ENCODE measurements at regions not wholly inside any gene's neighbourhood (a gene's known extent, or its start where the extent isn't known, plus 50 kb on each side); places are given as distances from the start of the nearest gene placed in this dataset.
"Not testable (repeated sequence)": the region's sequence is repeated elsewhere in the genome, so short reads cannot be mapped to it uniquely, and the experiment has no call there.

DNA sequence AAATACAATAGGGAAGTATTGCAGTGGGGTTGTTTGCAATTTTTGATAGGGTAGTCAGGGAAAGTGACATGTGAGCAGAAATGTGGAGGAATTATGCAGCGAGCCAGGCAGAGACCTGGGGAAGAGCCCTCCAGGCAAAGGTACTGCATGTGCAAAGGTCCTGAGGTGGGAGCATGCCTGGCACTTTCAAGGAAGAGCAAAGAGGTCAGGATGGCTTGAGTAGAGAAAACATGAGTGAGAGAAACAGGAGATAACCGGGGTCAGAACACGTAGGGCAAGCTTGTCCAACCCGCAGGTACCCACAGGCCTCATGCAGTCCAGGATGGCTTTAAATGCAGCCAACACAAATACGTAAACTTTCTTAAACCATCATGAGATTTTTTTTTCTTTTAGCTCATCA is 71.0 kb downstream of the COQ2 start:
- no peak for DNase-seq

- no peak for DNase-seq
These were observed 72.4 kb downstream of the COQ2 start for GRCh38 chr4:83212041-83212851.

- no peak for DNase-seq
These were observed 75.2 kb downstream of the COQ2 start for GRCh38 chr4:83209419-83209818.

DNA sequence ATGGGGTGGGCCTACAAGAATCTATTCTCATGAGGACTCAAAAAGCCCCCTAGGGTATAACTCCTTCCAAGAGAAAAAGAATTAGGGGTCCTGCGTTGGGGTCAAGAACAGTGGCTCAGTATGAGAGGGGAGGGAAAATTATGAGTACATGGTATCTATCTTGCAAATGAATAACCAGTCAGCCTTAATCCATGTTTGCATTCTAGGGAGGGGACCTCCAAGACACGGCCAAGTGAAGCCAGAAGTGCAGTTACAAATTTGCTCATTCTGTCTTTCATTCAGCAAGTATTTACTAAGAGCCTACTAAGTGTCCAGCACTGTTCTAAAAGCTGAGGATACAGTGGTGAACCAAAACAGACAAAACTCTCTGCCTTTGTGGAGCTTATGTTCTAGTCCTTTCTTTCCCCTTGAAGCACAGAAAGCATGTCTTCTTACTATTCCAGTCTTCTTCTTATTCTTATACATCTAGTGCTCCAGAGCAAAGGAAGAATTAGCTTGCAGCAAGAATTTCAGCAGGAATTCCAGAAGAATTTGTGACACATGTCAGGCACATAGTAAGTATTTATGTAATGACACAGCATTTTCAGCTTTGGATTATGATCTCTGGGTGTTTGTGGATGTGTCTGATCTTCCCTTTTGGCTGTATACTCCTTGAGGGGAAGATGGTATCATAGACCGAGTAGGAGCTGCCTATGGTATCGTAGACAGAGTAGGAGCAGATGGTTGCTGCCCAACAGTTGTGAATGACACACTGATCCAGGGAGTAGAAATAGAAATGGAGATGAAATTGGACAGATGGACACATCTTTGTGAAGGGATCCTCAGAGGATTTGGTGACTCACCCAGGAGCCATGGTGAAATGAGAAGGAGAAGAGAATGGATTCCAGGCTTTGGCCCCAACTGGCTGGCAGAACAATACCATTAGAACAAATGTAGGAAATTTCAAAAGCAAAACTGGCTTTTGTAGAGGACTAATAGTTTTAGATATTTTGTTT is 75.9 kb downstream of the COQ2 start:
- no peak for DNase-seq

DNA sequence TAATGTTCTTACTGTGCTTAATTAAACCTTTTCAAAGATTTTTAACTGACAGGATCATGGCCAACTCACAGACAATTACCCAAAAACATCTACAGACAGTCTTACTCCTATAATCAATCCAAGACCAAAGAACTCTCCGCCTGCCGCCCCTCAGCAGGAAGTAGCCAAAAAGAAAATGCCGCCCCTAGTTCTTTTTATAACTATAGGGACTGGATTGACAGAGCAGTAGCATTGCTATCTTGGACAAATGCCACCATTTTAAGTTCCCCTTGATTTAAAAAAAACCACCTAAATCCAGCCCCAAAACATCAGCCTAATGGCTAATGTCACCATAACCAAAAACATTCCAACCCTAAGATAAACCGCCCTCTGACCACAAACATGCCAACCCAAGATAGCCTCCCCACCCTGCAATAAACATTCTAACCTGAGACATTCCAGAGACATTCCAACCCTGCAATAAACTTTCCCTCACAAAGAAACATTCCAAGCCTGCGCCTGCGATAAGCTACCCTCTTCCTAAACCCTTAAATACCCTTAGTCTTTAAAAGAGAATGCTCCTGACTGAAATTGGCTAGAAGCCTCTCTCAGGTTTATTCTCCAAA is 77.0 kb downstream of the COQ2 start:
- no peak for DNase-seq

GRCh38 chr4:83205760-83206159 is 78.8 kb downstream of the COQ2 start:
- peak; percentile 26 to 28 for DNase-seq

GRCh38 chr4:83204731-83205130 is 79.9 kb downstream of the COQ2 start:
- no peak for DNase-seq

DNA sequence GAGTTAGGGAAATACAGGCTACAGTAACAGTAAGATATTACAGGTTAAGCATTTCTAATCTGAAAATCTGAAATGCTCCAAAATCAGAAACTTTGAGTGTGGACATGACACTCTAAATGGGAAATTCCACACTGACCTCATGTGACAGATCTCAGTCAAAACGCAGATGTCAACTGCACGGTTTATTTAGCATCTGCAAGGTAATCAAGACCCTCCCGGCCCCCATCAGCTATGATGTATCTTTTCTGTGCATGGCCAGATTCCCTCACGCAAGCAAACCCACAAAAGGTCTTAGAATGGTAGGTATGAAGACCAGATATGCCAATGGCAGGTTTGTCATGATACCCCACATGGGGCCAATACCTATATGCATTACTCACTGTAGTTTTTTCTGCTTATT is 82.8 kb downstream of the COQ2 start:
- no peak for DNase-seq

DNA sequence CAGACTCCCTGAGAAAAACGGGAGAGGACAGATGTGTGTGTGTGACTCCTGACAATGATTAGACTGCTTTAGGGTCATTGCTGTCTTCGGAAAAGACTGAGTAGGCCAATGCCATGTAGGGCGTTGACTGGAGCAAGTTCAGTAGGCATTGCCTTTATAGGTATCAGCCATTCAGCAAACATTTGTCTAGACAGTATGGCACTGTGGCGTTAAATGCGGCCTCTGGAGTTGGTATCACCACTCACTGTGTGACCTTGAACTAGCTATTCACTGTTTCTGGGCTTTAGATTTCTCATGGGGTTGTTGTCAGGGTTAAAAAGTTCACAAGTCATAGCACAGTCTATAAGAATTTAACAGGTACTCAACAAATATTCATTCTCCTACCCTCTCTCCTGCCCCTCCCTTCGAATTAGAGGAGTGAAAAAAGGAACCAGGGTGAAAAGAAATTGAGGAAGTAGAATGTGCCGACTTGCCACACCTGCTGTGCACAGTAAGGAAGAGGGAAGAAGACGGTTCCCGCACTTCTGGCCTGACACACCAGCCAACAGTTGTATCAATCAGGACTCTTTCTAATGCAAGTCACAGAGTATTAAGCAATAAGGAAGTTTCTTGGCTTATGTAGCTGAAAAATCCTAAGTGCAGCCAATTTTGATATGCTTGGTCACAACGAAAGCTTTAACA is 83.2 kb upstream of the PLAC8 start:
- DNase-seq, result peak; percentile 86 to 94

- no peak for DNase-seq
These were observed 82.4 kb upstream of the PLAC8 start for GRCh38 chr4:83196921-83197320.

DNA sequence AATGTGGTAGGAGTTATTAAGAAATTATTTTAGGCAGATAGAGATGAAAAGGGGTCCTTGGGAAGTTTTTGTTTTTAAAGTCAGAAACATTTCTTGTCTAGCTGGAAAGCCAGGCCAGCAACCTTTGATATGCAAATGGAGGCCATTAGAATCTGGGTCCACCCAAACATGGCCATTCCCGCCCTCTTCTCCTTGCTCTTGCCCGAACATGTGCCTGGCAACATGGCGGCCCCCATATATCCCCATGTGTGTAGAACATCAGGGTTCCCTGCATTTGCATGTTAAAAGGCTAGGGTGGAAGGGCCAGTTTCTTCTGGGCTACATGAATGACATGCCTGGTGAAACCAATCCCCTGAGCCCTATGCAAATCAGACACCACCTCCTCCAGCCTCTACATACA is 80.7 kb upstream of the PLAC8 start:
- DNase-seq, result no peak

DNA sequence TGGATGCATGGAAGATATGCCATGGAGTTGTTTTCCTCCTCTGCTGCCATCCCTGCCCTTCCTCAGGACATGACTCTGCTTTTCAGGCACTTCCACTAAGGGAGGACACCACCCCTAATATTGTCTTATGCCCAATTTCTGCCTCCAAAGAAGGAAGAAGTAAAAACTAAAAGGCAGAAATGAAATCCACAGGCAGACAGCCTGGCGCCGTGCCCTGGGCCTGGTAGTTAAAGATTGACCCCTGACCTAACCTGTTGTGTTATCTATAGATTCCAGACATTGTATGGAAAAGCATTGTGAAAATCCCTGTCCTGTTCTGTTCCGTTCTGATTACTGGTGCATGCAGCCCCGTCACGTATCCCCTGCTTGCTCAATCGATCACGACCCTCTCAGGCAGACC is 80.1 kb upstream of the PLAC8 start:
- not testable (repeated sequence) for DNase-seq

- DNase-seq, result no peak
These were observed 78.1 kb upstream of the PLAC8 start for GRCh38 chr4:83192634-83193033.

DNA sequence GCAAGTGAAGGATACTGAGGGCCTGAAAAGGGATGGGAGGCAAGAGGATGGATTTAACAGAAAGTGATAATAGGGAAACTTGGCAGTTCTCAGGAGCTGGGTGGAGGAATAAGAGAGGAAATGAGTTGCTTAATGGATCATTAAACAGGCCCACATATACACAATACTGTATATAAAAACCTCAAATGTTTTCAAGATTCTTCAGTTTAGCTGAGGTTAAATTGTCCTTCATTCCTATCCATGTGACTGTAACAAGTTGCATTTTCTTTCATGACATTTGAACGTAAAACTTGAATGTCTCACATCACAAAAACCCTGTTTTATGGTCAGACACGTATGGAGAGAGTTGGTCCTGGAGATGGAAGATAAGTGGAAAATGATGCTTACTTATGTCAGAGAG is 76.5 kb upstream of the PLAC8 start:
- DNase-seq, result no peak

DNA sequence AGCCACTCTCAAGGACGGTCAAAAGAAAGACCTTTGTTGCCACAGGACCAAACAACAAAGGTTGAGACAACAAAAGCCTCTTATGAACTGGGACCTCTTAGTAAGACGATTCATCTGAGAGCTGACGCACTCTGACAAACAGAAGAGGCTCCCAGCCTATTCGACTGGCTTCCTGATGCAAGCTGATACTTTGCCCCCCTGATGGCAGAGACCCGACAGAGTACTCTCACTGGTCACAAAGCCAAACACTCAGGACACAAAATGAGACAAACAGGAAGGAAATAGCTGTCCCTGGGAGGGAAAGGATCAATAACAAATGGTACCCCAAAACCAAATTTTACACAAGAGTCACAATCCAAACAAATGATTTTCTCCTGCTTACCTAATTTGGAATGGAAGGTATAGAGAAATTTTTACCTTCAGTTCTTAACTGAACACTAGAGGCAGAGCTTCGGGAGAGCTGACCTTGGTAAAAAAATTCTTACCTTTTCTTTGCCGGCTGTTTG is 75.2 kb upstream of the PLAC8 start:
- DNase-seq, result no peak

DNA sequence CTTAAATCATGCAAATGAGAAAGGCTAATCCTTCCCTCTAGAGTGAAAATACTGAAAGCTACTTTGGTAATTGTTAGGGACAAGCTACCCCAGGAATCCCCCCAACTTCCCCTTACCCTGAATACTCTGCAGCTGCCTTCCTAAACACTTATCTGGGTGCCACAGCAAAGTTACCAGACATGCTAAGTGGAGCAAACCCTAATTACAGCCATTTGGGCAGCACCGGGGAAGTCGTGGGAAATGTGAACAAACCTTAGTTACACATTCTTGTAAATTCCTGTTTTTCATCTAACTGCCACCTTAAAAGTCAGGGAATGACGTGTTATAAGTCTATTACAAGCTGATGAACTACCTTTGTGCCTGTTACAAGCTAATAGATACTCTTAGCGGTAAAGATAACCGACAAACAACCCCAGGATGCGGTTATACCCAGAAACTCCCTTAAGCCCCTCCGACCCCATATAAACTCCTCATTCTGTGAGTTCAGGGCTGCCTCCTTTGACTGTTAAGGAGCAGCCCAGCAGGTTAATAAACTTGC is 66.0 kb upstream of the PLAC8 start:
- peak; percentile 95 to 99 for DNase-seq

DNA sequence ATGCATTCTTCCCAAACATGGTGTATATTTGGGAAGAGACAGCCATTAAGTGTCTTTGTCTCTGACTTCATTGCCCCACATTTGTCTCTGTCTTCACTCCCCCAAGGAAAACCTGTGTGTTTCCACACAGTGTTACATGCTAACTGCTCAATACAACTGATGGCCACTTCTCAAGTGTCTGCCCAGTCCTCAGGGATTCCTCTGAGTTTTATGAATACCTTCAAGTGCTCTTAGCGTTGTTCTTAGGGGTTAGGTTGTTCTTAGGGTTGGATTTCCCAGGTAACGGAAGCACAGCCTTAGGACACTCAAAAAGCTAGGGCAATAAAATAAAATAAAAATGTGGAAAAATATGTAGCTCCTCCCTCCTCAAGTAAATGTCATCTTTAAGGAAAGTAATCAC is 64.7 kb upstream of the PLAC8 start:
- no peak for DNase-seq

DNA sequence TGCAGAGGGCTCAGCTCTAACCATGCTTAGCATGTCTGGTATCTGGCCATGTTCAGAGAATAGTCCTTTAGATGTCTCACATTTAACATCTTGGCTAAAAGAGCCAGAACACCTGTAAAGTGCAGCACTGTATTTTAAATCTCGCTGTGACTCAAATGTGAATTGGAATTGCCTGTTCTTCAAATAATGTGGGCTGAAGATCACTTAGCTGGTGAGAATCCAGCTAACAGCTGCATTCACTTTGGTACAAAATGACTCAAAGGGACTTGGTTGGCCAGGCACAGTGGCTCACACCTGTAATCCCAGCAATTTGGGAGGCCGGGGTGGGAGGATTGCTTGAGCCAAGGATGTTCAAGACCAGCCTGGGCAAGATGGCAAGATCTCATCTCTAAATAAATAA is 63.5 kb upstream of the PLAC8 start:
- DNase-seq, result no peak

GRCh38 chr4:83177182-83177581 is 62.7 kb upstream of the PLAC8 start:
- DNase-seq, result no peak

DNA sequence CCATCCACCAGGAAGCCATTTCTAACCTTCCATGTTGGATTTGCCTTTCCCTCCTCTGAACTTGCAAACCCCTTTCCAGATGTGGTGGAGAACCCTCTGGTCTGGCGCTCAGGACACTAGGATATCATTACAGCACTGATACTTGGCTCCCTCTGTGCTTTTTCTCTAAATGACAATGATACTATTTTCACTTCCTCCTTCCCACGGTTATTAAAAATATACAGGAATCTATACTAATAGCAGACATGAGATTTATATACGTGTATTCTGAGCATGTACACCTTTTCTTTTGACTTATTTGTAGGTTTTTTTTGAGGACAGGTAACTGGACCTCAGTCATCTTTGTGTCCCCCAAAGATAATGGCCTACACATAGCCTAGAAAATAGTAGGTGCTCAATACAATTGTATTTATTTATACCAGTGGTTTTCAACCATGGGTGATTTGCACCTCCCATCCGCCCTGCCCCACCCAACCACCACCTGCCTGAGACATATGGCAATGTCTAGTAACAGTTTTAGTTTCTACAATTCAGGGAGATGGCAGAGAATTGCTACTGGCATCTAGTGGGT is 60.4 kb upstream of the PLAC8 start:
- peak in 1 of 2 donors; percentile 46 for DNase-seq

GRCh38 chr4:83172371-83172770 is 57.8 kb upstream of the PLAC8 start:
- peak; percentile 57 to 72 for DNase-seq
